ENCODE measurements at regions not wholly inside any gene's neighbourhood (a gene's known extent, or its start where the extent isn't known, plus 50 kb on each side); places are given as distances from the start of the nearest gene placed in this dataset.

DNA sequence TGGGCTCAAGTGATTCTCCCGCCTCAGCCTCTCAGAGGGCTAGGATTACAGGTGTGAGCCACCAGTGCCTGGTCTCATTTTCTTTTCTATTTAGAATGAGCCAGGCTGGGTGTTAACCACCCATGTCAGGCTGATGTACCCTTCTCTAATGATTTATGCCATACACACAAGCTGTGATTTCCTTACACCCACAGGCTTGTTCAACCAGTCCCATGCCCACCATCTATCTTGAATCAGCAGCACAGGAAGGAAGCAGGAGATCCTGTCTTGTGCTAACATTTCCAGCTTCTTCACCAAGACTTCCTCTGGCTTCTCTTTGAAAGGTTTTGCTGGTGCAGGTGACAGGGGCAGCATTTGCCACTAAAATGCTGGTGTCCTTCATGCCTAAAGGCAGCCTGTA is 176.4 kb downstream of the GATA3 start:
- TF ChIP-seq, protein P1, sequence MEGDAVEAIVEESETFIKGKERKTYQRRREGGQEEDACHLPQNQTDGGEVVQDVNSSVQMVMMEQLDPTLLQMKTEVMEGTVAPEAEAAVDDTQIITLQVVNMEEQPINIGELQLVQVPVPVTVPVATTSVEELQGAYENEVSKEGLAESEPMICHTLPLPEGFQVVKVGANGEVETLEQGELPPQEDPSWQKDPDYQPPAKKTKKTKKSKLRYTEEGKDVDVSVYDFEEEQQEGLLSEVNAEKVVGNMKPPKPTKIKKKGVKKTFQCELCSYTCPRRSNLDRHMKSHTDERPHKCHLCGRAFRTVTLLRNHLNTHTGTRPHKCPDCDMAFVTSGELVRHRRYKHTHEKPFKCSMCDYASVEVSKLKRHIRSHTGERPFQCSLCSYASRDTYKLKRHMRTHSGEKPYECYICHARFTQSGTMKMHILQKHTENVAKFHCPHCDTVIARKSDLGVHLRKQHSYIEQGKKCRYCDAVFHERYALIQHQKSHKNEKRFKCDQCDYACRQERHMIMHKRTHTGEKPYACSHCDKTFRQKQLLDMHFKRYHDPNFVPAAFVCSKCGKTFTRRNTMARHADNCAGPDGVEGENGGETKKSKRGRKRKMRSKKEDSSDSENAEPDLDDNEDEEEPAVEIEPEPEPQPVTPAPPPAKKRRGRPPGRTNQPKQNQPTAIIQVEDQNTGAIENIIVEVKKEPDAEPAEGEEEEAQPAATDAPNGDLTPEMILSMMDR (conservative IDR thresholded peaks at IDR 0.05; ENCODE audit: low read depth, low read length) = no peak
- TF ChIP-seq SMC3 (IDR thresholded peaks at IDR 0.05; ENCODE audit: low read depth, low read length) (no peak), CHD1 (IDR thresholded peaks at IDR 0.05; ENCODE audit: low read depth, low read length) (no peak), POLR2A (IDR thresholded peaks at IDR 0.05; ENCODE audit: low read depth, low read length) (no peak)
- TF ChIP-seq, protein P2, sequence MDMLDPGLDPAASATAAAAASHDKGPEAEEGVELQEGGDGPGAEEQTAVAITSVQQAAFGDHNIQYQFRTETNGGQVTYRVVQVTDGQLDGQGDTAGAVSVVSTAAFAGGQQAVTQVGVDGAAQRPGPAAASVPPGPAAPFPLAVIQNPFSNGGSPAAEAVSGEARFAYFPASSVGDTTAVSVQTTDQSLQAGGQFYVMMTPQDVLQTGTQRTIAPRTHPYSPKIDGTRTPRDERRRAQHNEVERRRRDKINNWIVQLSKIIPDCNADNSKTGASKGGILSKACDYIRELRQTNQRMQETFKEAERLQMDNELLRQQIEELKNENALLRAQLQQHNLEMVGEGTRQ (IDR thresholded peaks at IDR 0.05; ENCODE audit: low read depth, low read length) = no peak

Data from IMR-90 (cell line).